ENCODE measurements at regions not wholly inside any gene's neighbourhood (a gene's known extent, or its start where the extent isn't known, plus 50 kb on each side); places are given as distances from the start of the nearest gene placed in this dataset.

DNA sequence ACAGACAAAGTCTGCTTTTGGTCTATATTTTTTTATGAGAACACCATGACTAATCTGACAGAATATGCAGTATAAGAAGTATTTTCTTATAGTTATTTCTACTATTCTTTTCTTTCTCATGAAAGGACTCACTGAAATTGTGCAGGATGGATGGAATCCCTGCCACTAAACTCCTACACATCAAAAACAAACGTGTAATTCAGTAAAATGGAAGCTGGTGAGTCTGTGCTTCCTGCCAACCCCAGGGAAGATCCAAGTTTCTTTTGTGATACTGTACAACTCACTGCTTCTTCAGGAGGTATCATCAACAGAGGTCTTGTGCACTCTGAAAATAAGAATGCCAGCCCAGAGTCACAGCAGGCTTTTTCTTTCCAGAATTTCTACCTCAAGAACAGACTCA lies 241.2 kb downstream of the MRPL39 start:
- TF ChIP-seq EZH2 (IDR thresholded peaks at IDR 0.05; ENCODE audit: insufficient read depth, poor library complexity, severe bottlenecking): no peak
- no peak for TF ChIP-seq EZH2phosphoT487 (IDR thresholded peaks at IDR 0.05; ENCODE audit: insufficient read depth, low read depth)

Measured in GM23248 (cell line).